ACC112 (cell line): ENCODE measurements at regions not wholly inside any gene's neighbourhood (a gene's known extent, or its start where the extent isn't known, plus 50 kb on each side); places are given as distances from the start of the nearest gene placed in this dataset.
"Not testable (repeated sequence)": the region's sequence is repeated elsewhere in the genome, so short reads cannot be mapped to it uniquely, and the experiment has no call there.

Experiments used
- H2AFZ ChIP-seq: fragments of 200-600 bp; sonication (generic); one replicate; pipeline ENCODE4 v1.6.0; 2017; ENCODE audit warnings: antibody characterized with exemption, low read length; ENCODE audit not compliant: unreplicated experiment
- H3K27ac ChIP-seq: fragments of 200-600 bp; sonication (generic); 2 replicates; pipeline ENCODE4 v1.5.1; 2014; ENCODE audit warnings: low read depth, mild to moderate bottlenecking, antibody characterized with exemption, low read length, moderate library complexity
- H3K27me3 ChIP-seq: fragments of 200-600 bp; sonication (generic); 2 replicates; pipeline ENCODE4 v1.6.1; 2014; ENCODE audit warnings: mild to moderate bottlenecking, antibody characterized with exemption, low read length, moderate library complexity, mixed read lengths; ENCODE audit not compliant: insufficient read depth
- H3K36me3 ChIP-seq: fragments of 200-600 bp; sonication (generic); 2 replicates; pipeline ENCODE4 v1.6.1; 2016; ENCODE audit warnings: mild to moderate bottlenecking, antibody characterized with exemption, low read length, moderate library complexity, mixed read lengths; ENCODE audit not compliant: insufficient read depth
- H3K4me1 ChIP-seq: fragments of 200-600 bp; sonication (generic); one replicate; pipeline ENCODE4 v1.6.1; 2016; ENCODE audit warnings: low read length, mixed read lengths; ENCODE audit not compliant: insufficient read depth, unreplicated experiment, control insufficient read depth
- H3K4me3 ChIP-seq: fragments of 200-600 bp; sonication (generic); 2 replicates; pipeline ENCODE4 v1.5.1; 2014; ENCODE audit warnings: mild to moderate bottlenecking, low read depth, low read length
- H3K79me2 ChIP-seq: fragments of 200-600 bp; sonication (generic); one replicate; pipeline ENCODE4 v1.6.0; 2016; ENCODE audit warnings: low read length; ENCODE audit not compliant: control insufficient read depth, unreplicated experiment, insufficient read depth

GRCh38 chr2:12008425-12009061 is 262.1 kb downstream of the LPIN1 start:
- H3K79me2 ChIP-seq, result no peaks in the 10 kb centered on the region
- no peaks in the 10 kb centered on the region for H3K36me3 ChIP-seq
- no peaks in the 10 kb centered on the region for H3K27me3 ChIP-seq
- no peak overlapping the region for H3K4me3 ChIP-seq
- H3K4me1 ChIP-seq, result peaks cover 18% of the 10 kb centered on the region
- no peak overlapping the region for H3K27ac ChIP-seq
- no peak overlapping the region for H2AFZ ChIP-seq

GRCh38 chr2:12009323-12009905 is 263.0 kb downstream of the LPIN1 start:
- no peaks in the 10 kb centered on the region for H3K36me3 ChIP-seq
- H3K27me3 ChIP-seq, result no peaks in the 10 kb centered on the region
- no peak overlapping the region for H3K27ac ChIP-seq
- no peak overlapping the region for H2AFZ ChIP-seq
- peaks cover 18% of the 10 kb centered on the region for H3K4me1 ChIP-seq
- no peaks in the 10 kb centered on the region for H3K79me2 ChIP-seq
- H3K4me3 ChIP-seq, result no peak overlapping the region

GRCh38 chr2:12010059-12010458 is 263.6 kb downstream of the LPIN1 start:
- H3K4me1 ChIP-seq, result peaks cover 18% of the 10 kb centered on the region
- H3K36me3 ChIP-seq, result no peaks in the 10 kb centered on the region
- H3K4me3 ChIP-seq, result no peak overlapping the region
- H3K79me2 ChIP-seq, result no peaks in the 10 kb centered on the region
- H2AFZ ChIP-seq, result no peak overlapping the region
- no peaks in the 10 kb centered on the region for H3K27me3 ChIP-seq
- no peak overlapping the region for H3K27ac ChIP-seq

- H3K79me2 ChIP-seq, result no peaks in the 10 kb centered on the region
- H2AFZ ChIP-seq, result no peak overlapping the region
- no peak overlapping the region for H3K27ac ChIP-seq
These were observed 264.3 kb downstream of the LPIN1 start for GRCh38 chr2:12010779-12011178.

GRCh38 chr2:12014088-12014960 is 267.9 kb downstream of the LPIN1 start:
- H2AFZ ChIP-seq, result no peak overlapping the region

More at GRCh38 chr2:12010779-12011178, 264.3 kb downstream of the LPIN1 start:
- no peaks in the 10 kb centered on the region for H3K36me3 ChIP-seq
- no peaks in the 10 kb centered on the region for H3K27me3 ChIP-seq
- no peak overlapping the region for H3K4me3 ChIP-seq
- H3K4me1 ChIP-seq, result peaks cover 18% of the 10 kb centered on the region

GRCh38 chr2:12017499-12018157 is 271.2 kb downstream of the LPIN1 start:
- no peak overlapping the region for H3K27ac ChIP-seq
- no peaks in the 10 kb centered on the region for H3K36me3 ChIP-seq
- no peaks in the 10 kb centered on the region for H3K79me2 ChIP-seq
- H3K4me1 ChIP-seq, result no peaks in the 10 kb centered on the region
- H3K27me3 ChIP-seq, result no peaks in the 10 kb centered on the region
- H2AFZ ChIP-seq, result no peak overlapping the region
- no peak overlapping the region for H3K4me3 ChIP-seq

More at GRCh38 chr2:12014088-12014960, 267.9 kb downstream of the LPIN1 start:
- no peak overlapping the region for H3K27ac ChIP-seq
- no peak overlapping the region for H3K4me3 ChIP-seq
- no peaks in the 10 kb centered on the region for H3K36me3 ChIP-seq
- H3K27me3 ChIP-seq, result no peaks in the 10 kb centered on the region
- no peaks in the 10 kb centered on the region for H3K79me2 ChIP-seq
- peaks cover under 1% of the 10 kb centered on the region for H3K4me1 ChIP-seq

- H3K79me2 ChIP-seq, H3K27me3 ChIP-seq, H3K4me3 ChIP-seq, H3K36me3 ChIP-seq, H3K27ac ChIP-seq, H2AFZ ChIP-seq, H3K4me1 ChIP-seq: not testable (repeated sequence)
These were observed 272.3 kb downstream of the LPIN1 start for GRCh38 chr2:12018726-12019125.

GRCh38 chr2:12020833-12021469 is 274.5 kb downstream of the LPIN1 start:
- H3K27ac ChIP-seq, result no peak overlapping the region
- H3K4me3 ChIP-seq, result no peak overlapping the region
- H3K79me2 ChIP-seq, result no peaks in the 10 kb centered on the region
- no peaks in the 10 kb centered on the region for H3K27me3 ChIP-seq
- H3K4me1 ChIP-seq, result no peaks in the 10 kb centered on the region
- no peaks in the 10 kb centered on the region for H3K36me3 ChIP-seq
- H2AFZ ChIP-seq, result no peak overlapping the region

- H3K36me3 ChIP-seq, H2AFZ ChIP-seq, H3K27me3 ChIP-seq, H3K27ac ChIP-seq, H3K4me3 ChIP-seq, H3K4me1 ChIP-seq, H3K79me2 ChIP-seq: not testable (repeated sequence)
These were observed 277.9 kb downstream of the LPIN1 start for GRCh38 chr2:12024197-12024907.

GRCh38 chr2:12027136-12027535 is 280.7 kb downstream of the LPIN1 start:
- no peaks in the 10 kb centered on the region for H3K79me2 ChIP-seq
- no peak overlapping the region for H3K4me3 ChIP-seq
- H3K27ac ChIP-seq, result no peak overlapping the region
- no peak overlapping the region for H2AFZ ChIP-seq
- no peaks in the 10 kb centered on the region for H3K4me1 ChIP-seq
- no peaks in the 10 kb centered on the region for H3K36me3 ChIP-seq
- no peaks in the 10 kb centered on the region for H3K27me3 ChIP-seq
